ENCODE measurements at regions not wholly inside any gene's neighbourhood (a gene's known extent, or its start where the extent isn't known, plus 50 kb on each side); places are given as distances from the start of the nearest gene placed in this dataset.
"Not testable (repeated sequence)": the region's sequence is repeated elsewhere in the genome, so short reads cannot be mapped to it uniquely, and the experiment has no call there.

- DNase-seq (ENCODE audit: low spot score), result no peak
Observed at GRCh38 chr10:108003061-108003460, 838.6 kb upstream of the SORCS1 start.

DNA sequence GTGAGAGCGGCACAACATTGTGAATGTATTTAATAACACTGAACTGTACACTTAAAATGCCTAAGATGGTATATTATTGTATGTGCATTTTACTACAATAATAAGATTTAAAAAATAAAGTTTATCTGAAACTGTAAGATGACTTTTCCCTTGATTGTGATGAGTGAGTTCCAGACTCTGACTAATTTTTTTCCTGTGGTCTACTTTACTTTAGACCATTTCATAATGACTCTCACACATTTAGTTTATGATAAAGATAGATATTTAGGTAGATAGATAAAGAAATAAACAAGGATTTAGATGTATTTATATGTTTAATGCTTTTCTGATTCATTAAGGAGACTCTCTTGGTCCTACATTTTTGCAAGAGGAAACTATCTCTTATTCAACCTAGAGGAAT lies 835.9 kb upstream of the SORCS1 start:
- no peak for DNase-seq (ENCODE audit: low spot score)

DNA sequence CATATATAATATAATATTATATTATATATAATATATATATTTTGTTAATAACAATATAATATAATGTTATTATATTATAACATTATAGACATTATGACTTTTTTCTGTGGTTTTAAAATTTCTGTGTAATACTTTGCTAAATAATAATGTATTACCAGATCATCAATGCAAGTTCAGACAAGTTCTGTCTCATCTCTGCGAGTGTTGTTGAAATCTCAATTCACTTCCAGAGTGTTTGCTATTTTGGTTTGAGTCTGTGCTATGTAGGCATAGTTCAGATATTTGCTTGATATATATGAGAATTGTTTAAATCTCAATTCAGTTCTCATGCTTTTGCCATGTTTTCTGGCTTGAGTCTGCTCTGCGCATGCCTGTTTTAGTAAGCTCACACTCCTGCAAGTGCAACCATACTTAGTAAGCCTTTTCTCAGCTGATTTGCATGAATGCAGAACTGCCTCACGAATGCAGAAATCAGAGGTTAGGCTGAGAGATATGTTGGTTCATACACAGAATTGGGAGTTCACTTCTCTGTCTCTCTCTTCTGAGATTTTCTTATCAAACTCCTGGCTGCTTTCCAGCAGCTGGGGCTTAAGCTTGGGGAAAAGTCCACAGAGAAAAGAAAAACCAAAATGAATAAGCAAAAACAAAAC lies 830.2 kb upstream of the SORCS1 start:
- no peak for DNase-seq (ENCODE audit: low spot score)

DNA sequence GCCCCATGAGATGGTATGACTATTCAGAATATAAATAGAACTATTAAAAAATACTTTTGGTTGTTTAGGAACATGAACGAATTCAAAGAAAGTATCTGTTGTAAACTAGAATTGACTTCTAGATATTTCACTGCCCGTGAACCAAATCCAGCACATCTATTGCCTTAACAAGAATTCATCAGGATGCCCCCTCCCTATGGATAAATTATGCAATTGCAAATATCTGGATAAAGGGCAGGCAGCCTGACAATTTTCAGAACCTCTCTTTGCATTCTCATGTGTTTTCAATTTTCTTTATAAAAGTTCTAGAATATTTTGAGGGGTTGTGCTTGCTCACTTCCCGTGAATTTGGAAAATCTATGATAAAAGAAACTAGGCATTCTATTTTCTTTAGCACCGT lies 822.1 kb upstream of the SORCS1 start:
- no peak for DNase-seq (ENCODE audit: low spot score)

DNA sequence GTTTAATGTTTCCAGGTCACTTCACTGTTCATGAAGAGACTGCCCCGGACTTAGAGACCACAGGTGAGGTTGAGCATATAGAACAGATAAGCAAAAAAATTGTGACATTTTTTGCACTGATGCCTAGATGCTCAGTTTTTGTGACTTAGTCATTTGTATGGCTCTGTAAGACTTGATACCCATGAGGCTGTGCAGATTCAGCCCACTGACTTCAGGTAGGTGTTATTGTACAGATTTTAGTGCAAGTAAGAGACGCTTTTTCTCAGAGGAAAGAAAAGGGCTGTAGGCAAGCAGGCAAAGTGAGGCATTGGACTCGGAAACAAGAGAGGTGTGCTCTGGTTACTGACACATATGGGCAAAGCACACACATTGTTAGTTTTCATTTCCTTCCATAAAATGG lies 820.1 kb upstream of the SORCS1 start:
- DNase-seq (ENCODE audit: low spot score), result no peak

DNA sequence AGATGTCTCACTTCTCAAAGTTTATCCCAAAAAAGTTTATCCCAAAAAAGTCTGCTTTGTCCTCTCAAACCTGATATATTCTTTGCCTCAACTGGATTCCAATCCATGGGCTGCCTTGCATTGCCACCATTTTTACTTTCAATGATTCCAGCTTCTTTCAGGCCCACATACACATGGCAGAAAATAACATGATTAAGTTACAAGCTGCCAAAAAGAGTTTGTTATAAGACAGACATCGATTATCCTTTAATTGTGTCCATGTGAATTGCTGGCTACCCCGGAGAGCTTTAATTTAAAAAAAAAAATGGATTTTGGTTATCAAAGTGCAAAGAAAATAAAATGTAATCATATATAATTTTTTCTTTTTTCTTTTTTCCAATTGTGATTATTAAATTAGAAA lies 819.6 kb upstream of the SORCS1 start:
- DNase-seq (ENCODE audit: low spot score), result no peak

DNA sequence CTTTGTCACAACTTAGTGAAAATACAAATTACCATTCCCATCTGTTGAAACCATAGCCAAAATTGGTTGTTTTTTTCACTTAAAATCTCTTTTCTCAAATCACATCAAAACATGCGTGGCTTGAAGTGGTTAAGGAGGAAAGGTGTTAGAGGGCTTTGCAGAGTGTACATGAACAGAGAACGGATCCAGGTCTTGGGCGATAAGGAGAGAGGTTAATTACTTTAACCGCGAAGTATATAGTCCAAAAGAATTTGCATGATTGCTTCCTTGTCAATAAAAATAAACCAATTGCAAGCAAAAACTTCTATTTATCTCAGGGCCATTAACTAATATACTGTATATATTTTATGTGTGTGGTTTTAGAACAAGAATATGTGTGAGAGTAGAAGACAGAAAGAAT lies 813.9 kb upstream of the SORCS1 start:
- DNase-seq (ENCODE audit: low spot score), result no peak

DNA sequence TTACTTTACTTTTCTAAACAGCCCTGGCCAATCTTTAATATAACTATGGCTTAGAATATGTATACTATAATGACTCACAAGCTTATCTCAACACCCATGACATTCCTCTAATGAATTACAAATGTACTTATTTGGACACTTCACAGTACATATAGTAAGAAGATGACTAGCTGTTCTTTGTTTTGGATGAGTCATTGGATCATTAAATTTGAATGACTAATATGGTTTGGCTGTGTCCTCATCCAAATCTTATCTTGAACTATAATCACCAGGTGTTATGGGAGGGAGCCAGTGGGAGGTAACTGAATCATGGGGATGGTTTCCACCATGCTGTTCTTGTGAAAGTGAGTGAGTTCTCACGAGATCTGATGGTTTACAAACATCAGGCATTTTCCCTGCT lies 807.5 kb upstream of the SORCS1 start:
- DNase-seq (ENCODE audit: low spot score), result no peak

GRCh38 chr10:107971411-107971810 lies 806.9 kb upstream of the SORCS1 start:
- DNase-seq (ENCODE audit: low spot score), result no peak

DNA sequence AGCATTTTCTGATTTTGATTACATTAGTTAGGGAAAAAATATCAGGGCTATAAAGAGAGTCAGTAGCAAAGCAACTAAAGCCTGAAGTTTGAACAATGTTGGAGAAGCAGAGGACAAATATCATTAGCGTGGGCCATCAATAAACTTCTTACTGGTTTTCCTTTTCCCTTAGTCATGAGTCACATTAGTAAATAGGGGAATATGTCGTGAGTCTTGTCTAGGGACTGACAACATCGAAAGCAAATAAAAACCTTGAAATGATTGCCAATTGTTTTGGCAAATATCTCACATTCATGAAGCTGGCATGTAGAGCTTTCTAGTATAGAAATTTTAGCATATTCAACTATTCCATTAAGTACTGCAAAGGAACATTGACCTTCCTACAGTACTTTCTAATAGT lies 806.0 kb upstream of the SORCS1 start:
- DNase-seq (ENCODE audit: low spot score), result no peak

GRCh38 chr10:107969936-107970335 lies 805.4 kb upstream of the SORCS1 start:
- DNase-seq (ENCODE audit: low spot score), result no peak

- DNase-seq (ENCODE audit: low spot score), result no peak
Observed at GRCh38 chr10:107966826-107967225, 802.3 kb upstream of the SORCS1 start.

GRCh38 chr10:107952649-107953556 lies 788.4 kb upstream of the SORCS1 start:
- no peak for DNase-seq (ENCODE audit: low spot score)

GRCh38 chr10:107950411-107951062 lies 786.0 kb upstream of the SORCS1 start:
- DNase-seq (ENCODE audit: low spot score), result not testable (repeated sequence)

- DNase-seq (ENCODE audit: low spot score), result no peak
Observed at GRCh38 chr10:107942826-107943225, 778.3 kb upstream of the SORCS1 start.

GRCh38 chr10:107933076-107933475 lies 768.6 kb upstream of the SORCS1 start:
- no peak for DNase-seq (ENCODE audit: low spot score)

DNA sequence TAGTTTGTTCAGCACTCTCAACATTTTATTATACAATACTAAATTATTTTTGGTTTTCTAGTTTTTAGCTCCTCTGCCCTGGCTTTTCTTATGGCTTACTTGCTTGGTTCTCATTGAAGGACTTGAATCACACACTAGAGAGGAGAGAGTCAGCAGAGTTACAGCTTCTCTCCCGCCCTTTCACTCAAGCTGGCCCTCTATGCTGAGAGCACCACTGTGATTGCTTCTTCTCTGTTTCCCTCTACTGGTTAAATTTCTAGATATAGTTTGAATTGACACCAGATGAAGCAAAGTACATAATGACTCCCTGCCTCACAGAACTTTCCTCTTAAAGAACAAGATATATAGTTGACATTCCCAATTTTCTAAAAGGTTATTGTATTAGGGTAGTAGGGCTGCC lies 767.3 kb upstream of the SORCS1 start:
- no peak for DNase-seq (ENCODE audit: low spot score)

GRCh38 chr10:107930037-107930436 lies 765.5 kb upstream of the SORCS1 start:
- DNase-seq (ENCODE audit: low spot score), result no peak

DNA sequence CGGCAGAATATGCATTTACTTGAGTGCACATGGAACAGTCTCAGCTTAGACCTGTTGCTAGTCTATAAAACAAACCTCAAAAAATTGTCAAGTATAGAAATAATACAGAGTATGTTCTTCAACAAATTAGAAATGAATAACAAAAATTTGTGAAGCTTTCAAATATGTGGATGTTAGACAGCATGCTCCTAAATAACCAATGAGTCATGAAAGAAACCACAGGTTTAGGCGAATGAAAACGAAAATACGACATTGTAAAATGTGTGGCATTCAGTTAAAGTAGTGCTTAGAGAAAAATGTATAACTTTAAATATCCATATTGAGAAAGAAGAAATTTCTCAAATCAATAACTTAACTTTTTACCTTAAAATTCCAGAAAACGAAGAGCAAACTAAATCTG lies 760.0 kb upstream of the SORCS1 start:
- no peak for DNase-seq (ENCODE audit: low spot score)

- no peak for DNase-seq (ENCODE audit: low spot score)
Observed at GRCh38 chr10:107919626-107920235, 755.2 kb upstream of the SORCS1 start.

DNA sequence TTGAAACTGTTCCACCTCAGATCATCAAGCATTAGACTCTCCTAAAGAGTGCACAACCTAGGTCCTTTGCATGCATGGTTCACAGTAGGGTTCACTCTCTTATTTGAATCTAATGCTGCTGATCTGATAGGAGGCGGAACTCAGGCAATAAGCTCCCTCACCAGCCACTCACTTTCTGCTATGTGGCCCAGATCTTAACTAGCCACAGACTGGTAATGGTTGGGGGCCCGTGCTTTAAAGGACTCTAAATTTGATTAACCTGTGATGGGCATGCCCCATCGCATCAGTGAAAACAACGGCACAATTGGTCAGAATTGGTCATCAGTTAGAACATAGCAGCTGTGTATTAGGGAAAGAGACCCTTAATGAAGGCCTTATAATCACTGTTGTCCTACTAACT lies 753.7 kb upstream of the SORCS1 start:
- DNase-seq (ENCODE audit: low spot score), result no peak

- no peak for DNase-seq (ENCODE audit: low spot score)
Observed at GRCh38 chr10:107915215-107915610, 750.7 kb upstream of the SORCS1 start.

Data from left forelimb (tissue), 1 donor.